ENCODE measurements at regions not wholly inside any gene's neighbourhood (a gene's known extent, or its start where the extent isn't known, plus 50 kb on each side); places are given as distances from the start of the nearest gene placed in this dataset.

DNA sequence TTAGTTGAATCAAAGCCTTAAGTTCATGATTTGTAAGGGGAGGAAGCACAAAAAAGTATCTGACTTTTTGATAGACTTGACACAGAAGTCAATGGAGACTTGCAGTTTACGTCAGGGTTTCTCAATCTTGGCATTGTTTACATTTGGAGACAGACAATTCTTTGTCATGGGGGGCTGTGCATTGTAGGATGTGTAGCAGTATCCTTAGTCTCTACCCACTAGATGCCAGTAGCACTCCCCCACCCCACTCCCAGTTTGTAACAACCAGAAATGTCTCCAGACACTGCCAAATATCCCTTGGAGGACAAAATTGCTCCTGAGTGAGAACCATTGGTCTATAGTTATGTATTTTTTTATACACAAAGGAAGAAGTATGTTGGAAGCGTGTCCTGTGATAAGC, 434.1 kb downstream of the RFPL4B start:
- Mint-ChIP-seq H3K27ac (no peak overlapping the region), H3K4me3 (no peak overlapping the region), H3K9me3 (no peaks in the 10 kb centered on the region), H3K27me3 (no peaks in the 10 kb centered on the region), H3K4me1 (no peaks in the 10 kb centered on the region)
- ATAC-seq (no peak), DNase-seq (no peak)

- Mint-ChIP-seq H3K27me3 (no peaks in the 10 kb centered on the region), H3K9me3 (no peaks in the 10 kb centered on the region), H3K4me3 (no peak overlapping the region), H3K4me1 (no peaks in the 10 kb centered on the region), H3K27ac (no peak overlapping the region)
- no peak for DNase-seq
- ATAC-seq = no peak
These were observed 438.3 kb downstream of the RFPL4B start for GRCh38 chr6:112785408-112785807.

GRCh38 chr6:112786801-112787200, 439.7 kb downstream of the RFPL4B start:
- ATAC-seq (no peak), DNase-seq (no peak)
- Mint-ChIP-seq H3K4me3 (no peak overlapping the region), H3K4me1 (no peaks in the 10 kb centered on the region), H3K27ac (no peak overlapping the region), H3K9me3 (no peaks in the 10 kb centered on the region), H3K27me3 (no peaks in the 10 kb centered on the region)

DNA sequence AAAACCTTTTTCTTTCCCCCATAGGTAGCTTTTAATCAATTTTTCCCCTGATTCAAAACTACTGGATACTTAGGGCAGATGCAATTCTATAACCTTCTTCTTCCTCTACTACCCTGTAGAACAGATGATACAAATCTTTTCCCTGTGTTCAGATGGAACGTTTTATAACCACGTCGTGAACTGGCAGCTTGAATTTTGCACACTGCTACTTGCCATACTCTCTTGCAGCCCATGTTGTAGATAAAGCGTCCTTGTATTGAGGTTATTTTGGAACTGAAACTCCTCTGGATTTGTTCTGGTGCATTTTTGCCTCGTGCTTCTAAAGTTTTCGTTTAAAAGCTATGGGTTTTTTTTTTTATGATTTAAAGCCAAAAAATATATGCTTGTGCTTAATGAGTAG, 440.2 kb downstream of the RFPL4B start:
- Mint-ChIP-seq H3K27ac (no peak overlapping the region), H3K4me3 (no peak overlapping the region), H3K9me3 (no peaks in the 10 kb centered on the region)

GRCh38 chr6:112795316-112795715, 448.2 kb downstream of the RFPL4B start:
- no peaks in the 10 kb centered on the region for H3K4me1 Mint-ChIP-seq
- ATAC-seq (no peak), DNase-seq (no peak)
- H3K27me3 Mint-ChIP-seq = no peaks in the 10 kb centered on the region
- no peak overlapping the region for H3K4me3 Mint-ChIP-seq
- peaks cover 0 to 28% of the 10 kb centered on the region in 2 donors for H3K9me3 Mint-ChIP-seq
- no peak overlapping the region for H3K27ac Mint-ChIP-seq

More for the DNA sequence above, 440.2 kb downstream of the RFPL4B start:
- Mint-ChIP-seq H3K27me3 (no peaks in the 10 kb centered on the region), H3K4me1 (no peaks in the 10 kb centered on the region)
- no peak for DNase-seq
- ATAC-seq = no peak

DNA sequence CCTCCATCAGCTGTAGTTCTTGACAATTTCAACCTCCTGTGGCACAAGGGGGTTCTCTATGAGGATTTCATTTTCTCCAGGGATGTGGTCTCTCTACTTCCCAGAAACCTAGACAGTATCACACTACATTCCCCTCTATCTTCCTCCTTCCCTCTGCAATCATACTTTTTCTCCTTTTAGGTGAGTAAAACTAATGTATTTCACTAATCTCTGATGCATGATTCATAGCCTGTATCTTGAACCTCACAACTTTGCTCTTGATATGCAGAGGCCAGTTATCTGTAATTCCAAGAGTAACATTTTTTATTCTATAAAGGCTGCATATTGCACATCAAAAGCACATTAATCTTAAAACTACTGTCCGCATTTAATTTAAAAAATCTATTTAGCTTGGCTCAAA, 449.6 kb downstream of the RFPL4B start:
- no peaks in the 10 kb centered on the region for H3K27me3 Mint-ChIP-seq
- DNase-seq (no peak), ATAC-seq (no peak)
- no peaks in the 10 kb centered on the region for H3K4me1 Mint-ChIP-seq
- H3K4me3 Mint-ChIP-seq = no peak overlapping the region
- peaks cover 0 to 28% of the 10 kb centered on the region in 2 donors for H3K9me3 Mint-ChIP-seq
- no peak overlapping the region for H3K27ac Mint-ChIP-seq

- Mint-ChIP-seq H3K27ac (no peak overlapping the region), H3K27me3 (no peaks in the 10 kb centered on the region), H3K4me3 (no peak overlapping the region), H3K4me1 (no peaks in the 10 kb centered on the region), H3K9me3 (peaks cover 0 to 15% of the 10 kb centered on the region in 2 donors)
- ATAC-seq (no peak), DNase-seq (no peak)
These were observed 452.8 kb downstream of the RFPL4B start for GRCh38 chr6:112799889-112800288.

DNA sequence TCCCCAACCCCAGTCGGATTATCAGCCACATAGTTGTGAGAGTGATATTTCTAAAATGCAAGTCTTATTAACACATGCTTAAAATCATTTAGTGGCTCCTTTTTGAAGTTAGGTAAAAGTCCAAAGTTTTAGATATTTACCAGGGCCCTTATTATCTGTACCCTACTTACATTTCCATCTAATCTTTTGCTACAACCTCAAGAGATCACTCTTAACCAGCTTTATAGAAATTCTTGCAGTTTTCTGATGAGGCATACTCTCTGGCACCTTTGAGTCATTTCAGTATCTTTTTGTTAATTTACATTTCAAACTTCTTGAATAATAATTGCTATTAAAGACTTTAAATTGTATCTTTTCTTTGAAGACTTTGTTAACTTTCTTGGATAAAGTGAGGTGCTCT, 453.3 kb downstream of the RFPL4B start:
- Mint-ChIP-seq H3K4me3 (no peak overlapping the region), H3K4me1 (no peaks in the 10 kb centered on the region), H3K27me3 (no peaks in the 10 kb centered on the region), H3K9me3 (peaks cover 0 to 15% of the 10 kb centered on the region in 2 donors), H3K27ac (no peak overlapping the region)
- no peak for DNase-seq
- no peak for ATAC-seq

DNA sequence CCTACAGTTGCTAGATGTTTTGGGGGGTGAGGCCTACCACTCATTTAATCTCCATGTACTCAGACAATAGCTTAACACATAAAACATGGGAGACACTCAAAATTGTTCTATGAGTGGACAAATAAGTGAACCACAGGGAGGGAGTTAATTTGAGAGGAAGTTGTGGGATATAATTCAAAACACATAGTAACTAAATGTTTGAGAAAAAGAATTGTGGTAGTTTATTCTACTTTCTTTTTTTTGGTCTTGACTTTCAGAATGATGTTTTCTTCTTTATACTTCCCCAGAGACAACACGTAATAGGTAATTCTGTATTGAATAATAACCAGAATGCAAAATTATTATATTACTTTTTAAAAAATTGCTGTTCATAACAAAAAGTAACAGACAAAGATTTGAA, 453.8 kb downstream of the RFPL4B start:
- H3K9me3 Mint-ChIP-seq = peaks cover 0 to 15% of the 10 kb centered on the region in 2 donors
- no peak overlapping the region for H3K4me3 Mint-ChIP-seq
- no peaks in the 10 kb centered on the region for H3K27me3 Mint-ChIP-seq
- DNase-seq = no peak
- no peak overlapping the region for H3K27ac Mint-ChIP-seq
- no peaks in the 10 kb centered on the region for H3K4me1 Mint-ChIP-seq
- ATAC-seq = no peak

GRCh38 chr6:112801468-112802080, 454.4 kb downstream of the RFPL4B start:
- DNase-seq = no peak
- H3K27ac Mint-ChIP-seq = peak overlapping the region in 1 of 2 donors; percentile 3
- no peak overlapping the region for H3K4me3 Mint-ChIP-seq
- no peaks in the 10 kb centered on the region for H3K4me1 Mint-ChIP-seq
- H3K9me3 Mint-ChIP-seq = peaks cover 0 to 15% of the 10 kb centered on the region in 2 donors
- no peaks in the 10 kb centered on the region for H3K27me3 Mint-ChIP-seq
- ATAC-seq = no peak

- Mint-ChIP-seq H3K27ac (no peak overlapping the region), H3K4me1 (no peaks in the 10 kb centered on the region), H3K9me3 (peaks cover 0 to 9% of the 10 kb centered on the region in 2 donors), H3K27me3 (no peaks in the 10 kb centered on the region), H3K4me3 (no peak overlapping the region)
- DNase-seq (no peak), ATAC-seq (no peak)
These were observed 455.0 kb downstream of the RFPL4B start for GRCh38 chr6:112802144-112802543.

- Mint-ChIP-seq H3K9me3 (no peaks in the 10 kb centered on the region), H3K4me3 (no peak overlapping the region), H3K27ac (no peak overlapping the region), H3K4me1 (no peaks in the 10 kb centered on the region), H3K27me3 (no peaks in the 10 kb centered on the region)
- ATAC-seq (no peak), DNase-seq (no peak)
These were observed 457.7 kb downstream of the RFPL4B start for GRCh38 chr6:112804638-112805330.

- DNase-seq (no peak), ATAC-seq (no peak)
- Mint-ChIP-seq H3K4me3 (no peak overlapping the region), H3K27ac (no peak overlapping the region), H3K9me3 (no peaks in the 10 kb centered on the region), H3K27me3 (no peaks in the 10 kb centered on the region), H3K4me1 (no peaks in the 10 kb centered on the region)
These were observed 459.2 kb downstream of the RFPL4B start for GRCh38 chr6:112806163-112806865.

GRCh38 chr6:112821476-112821875, 474.3 kb downstream of the RFPL4B start:
- ATAC-seq (no peak), DNase-seq (no peak)
- Mint-ChIP-seq H3K4me3 (no peak overlapping the region), H3K4me1 (no peaks in the 10 kb centered on the region), H3K9me3 (peaks cover 0 to 8% of the 10 kb centered on the region in 2 donors), H3K27ac (no peak overlapping the region), H3K27me3 (no peaks in the 10 kb centered on the region)

- ATAC-seq (no peak), DNase-seq (no peak)
- H3K27me3 Mint-ChIP-seq = no peaks in the 10 kb centered on the region
- no peaks in the 10 kb centered on the region for H3K4me1 Mint-ChIP-seq
- H3K4me3 Mint-ChIP-seq = no peak overlapping the region
- H3K27ac Mint-ChIP-seq = no peak overlapping the region
- peaks cover 0 to 8% of the 10 kb centered on the region in 2 donors for H3K9me3 Mint-ChIP-seq
These were observed 475.6 kb downstream of the RFPL4B start for GRCh38 chr6:112822769-112823168.

DNA sequence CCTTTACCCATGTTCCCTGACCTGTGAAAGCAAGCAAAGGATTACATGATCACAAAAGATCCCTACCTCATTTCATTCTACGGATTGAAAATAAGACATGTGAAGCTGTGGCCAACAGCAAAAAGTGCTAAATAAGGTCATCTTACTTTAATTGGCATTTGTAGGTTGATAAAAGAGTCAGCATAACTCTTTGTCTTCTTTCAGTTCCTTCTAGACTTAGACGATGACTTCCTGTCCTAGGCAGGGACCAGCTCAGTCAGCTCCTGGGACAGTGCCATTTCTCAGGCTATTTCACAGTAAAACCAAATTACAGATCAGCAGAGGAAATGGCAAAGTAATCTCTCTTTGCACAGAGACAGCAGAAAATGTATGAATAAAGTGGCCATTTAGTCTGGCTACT, 480.7 kb downstream of the RFPL4B start:
- DNase-seq = no peak
- no peaks in the 10 kb centered on the region for H3K4me1 Mint-ChIP-seq
- ATAC-seq = no peak
- no peak overlapping the region for H3K27ac Mint-ChIP-seq
- H3K9me3 Mint-ChIP-seq = no peaks in the 10 kb centered on the region
- H3K27me3 Mint-ChIP-seq = no peaks in the 10 kb centered on the region
- no peak overlapping the region for H3K4me3 Mint-ChIP-seq

Measured in stimulated activated naive CD8-positive, alpha-beta T cell treated with anti-CD3 and anti-CD28 coated beads, Interleukin-15, amount 100 ng/mL, for 72 hours (primary cell).